ENCODE measurements at regions not wholly inside any gene's neighbourhood (a gene's known extent, or its start where the extent isn't known, plus 50 kb on each side); places are given as distances from the start of the nearest gene placed in this dataset.
A peak's percentile ranks its signal among the peaks of the same experiment; 100 is the strongest.

- TF ChIP-seq CTCF (IDR thresholded peaks at IDR 0.05), result no peak
These were observed 1813.5 kb upstream of the CDH6 start for GRCh38 chr5:29380029-29380428.

GRCh38 chr5:29379619-29380018, 1813.9 kb upstream of the CDH6 start:
- no peak for TF ChIP-seq CTCF (IDR thresholded peaks at IDR 0.05)

GRCh38 chr5:29378104-29378503, 1815.4 kb upstream of the CDH6 start:
- TF ChIP-seq CTCF (IDR thresholded peaks at IDR 0.05), result no peak

GRCh38 chr5:29370248-29370647, 1823.2 kb upstream of the CDH6 start:
- no peak for TF ChIP-seq CTCF (IDR thresholded peaks at IDR 0.05)

GRCh38 chr5:29367176-29367833, 1826.2 kb upstream of the CDH6 start:
- peak; percentile 82 for TF ChIP-seq CTCF (IDR thresholded peaks at IDR 0.05)

GRCh38 chr5:29351170-29351569, 1842.3 kb upstream of the CDH6 start:
- TF ChIP-seq CTCF (IDR thresholded peaks at IDR 0.05), result no peak

- no peak for TF ChIP-seq CTCF (IDR thresholded peaks at IDR 0.05)
These were observed 1856.5 kb upstream of the CDH6 start for GRCh38 chr5:29337030-29337429.

GRCh38 chr5:29321591-29321990, 1871.9 kb upstream of the CDH6 start:
- no peak for TF ChIP-seq CTCF (IDR thresholded peaks at IDR 0.05)
